A549 (cell line): ENCODE measurements at regions not wholly inside any gene's neighbourhood (a gene's known extent, or its start where the extent isn't known, plus 50 kb on each side); places are given as distances from the start of the nearest gene placed in this dataset.

Source experiments
- CEBPB ChIP-seq, 2 experiments: fragments of >200 bp in 1 of 2; sonication (Bioruptor Twin) in 1 of 2; formaldehyde crosslinking in 1 of 2; IDR thresholded peaks; 2 replicates each; pipeline ENCODE4 v1.6.1; 2012 to 2016
- CHD2 ChIP-seq: fragments of 150-350 bp; IDR thresholded peaks from 2 replicates; pipeline ENCODE4 v1.6.1; 2014; ENCODE audit warnings: low read length; ENCODE audit not compliant: partially characterized antibody
- CTCF ChIP-seq: fragments of >200 bp; sonication (Bioruptor Twin); formaldehyde crosslinking; IDR thresholded peaks from 3 replicates; pipeline ENCODE4 v1.5.1; 2016
- HOXB5 ChIP-seq: fragments of 250-450 bp; sonication (Bioruptor Pico); IDR thresholded peaks from 2 replicates; pipeline ENCODE4 v1.5.0; 2020; ENCODE audit warnings: mild to moderate bottlenecking, moderate library complexity
- MAX ChIP-seq: IDR thresholded peaks from 2 replicates; pipeline ENCODE4 v1.6.1; 2012
- POLR2A ChIP-seq: IDR thresholded peaks from 2 replicates; pipeline ENCODE4 v1.6.1; 2012; ENCODE audit warnings: mild to moderate bottlenecking, low read length
- RFX5 ChIP-seq: fragments of 450-650 bp; IDR thresholded peaks from 2 replicates; pipeline ENCODE4 v1.7.1; 2014; ENCODE audit warnings: antibody characterized with exemption, mild to moderate bottlenecking, moderate library complexity
- TFCP2L1 ChIP-seq: fragments of 250-450 bp; sonication (Bioruptor Pico); IDR thresholded peaks from 2 replicates; pipeline ENCODE4 v1.5.0; 2021; ENCODE audit warnings: mild to moderate bottlenecking
- TF ChIP-seq, protein P1 (sequence below): fragments of 450-650 bp; IDR thresholded peaks from 2 replicates; pipeline ENCODE4 v1.6.1; 2014; ENCODE audit warnings: antibody characterized with exemption
- TF ChIP-seq, protein P2 (sequence below): IDR thresholded peaks from 2 replicates; pipeline ENCODE4 v1.6.1; 2012; ENCODE audit warnings: low read depth, borderline replicate concordance
- TF ChIP-seq, protein P3 (sequence below): IDR thresholded peaks from 2 replicates; pipeline ENCODE4 v1.6.1; 2012
- TF ChIP-seq, protein P4 (sequence below): fragments of 150-350 bp; IDR thresholded peaks from 2 replicates; pipeline ENCODE4 v1.6.1; 2014; ENCODE audit warnings: low read depth, mild to moderate bottlenecking, low read length

DNA sequence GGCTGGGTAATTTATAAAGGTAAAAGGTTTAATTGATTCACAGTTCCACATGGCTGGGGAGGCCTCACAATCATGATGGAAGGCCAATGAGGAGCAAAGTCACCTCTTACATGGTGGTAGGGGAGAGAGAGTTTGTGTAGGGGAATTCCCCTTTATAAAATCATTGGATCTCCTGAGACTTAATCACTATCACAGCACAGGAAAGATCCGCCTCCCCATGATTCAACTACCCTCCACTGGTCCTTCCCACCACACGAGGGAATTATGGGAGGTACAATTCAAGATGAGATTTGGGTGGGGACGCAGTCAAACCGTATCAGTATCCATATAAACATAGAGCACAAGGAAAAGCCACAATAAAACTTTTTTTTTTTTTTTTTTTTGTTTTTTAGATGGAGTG, 172.6 kb upstream of the PIEZO2 start:
- TF ChIP-seq TFCP2L1 (CRISPR knock-in tag): no peak
- TF ChIP-seq POLR2A: no peak
- TF ChIP-seq CHD2: no peak
- TF ChIP-seq CEBPB (IDR thresholded peaks at IDR 0.05): no peak
- TF ChIP-seq CTCF: no peak
- no peak for TF ChIP-seq RFX5
- no peak for TF ChIP-seq MAX
- TF ChIP-seq, protein P1, sequence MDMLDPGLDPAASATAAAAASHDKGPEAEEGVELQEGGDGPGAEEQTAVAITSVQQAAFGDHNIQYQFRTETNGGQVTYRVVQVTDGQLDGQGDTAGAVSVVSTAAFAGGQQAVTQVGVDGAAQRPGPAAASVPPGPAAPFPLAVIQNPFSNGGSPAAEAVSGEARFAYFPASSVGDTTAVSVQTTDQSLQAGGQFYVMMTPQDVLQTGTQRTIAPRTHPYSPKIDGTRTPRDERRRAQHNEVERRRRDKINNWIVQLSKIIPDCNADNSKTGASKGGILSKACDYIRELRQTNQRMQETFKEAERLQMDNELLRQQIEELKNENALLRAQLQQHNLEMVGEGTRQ: no peak
- TF ChIP-seq, protein P2, sequence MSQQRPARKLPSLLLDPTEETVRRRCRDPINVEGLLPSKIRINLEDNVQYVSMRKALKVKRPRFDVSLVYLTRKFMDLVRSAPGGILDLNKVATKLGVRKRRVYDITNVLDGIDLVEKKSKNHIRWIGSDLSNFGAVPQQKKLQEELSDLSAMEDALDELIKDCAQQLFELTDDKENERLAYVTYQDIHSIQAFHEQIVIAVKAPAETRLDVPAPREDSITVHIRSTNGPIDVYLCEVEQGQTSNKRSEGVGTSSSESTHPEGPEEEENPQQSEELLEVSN: no peak
- TF ChIP-seq, protein P3, sequence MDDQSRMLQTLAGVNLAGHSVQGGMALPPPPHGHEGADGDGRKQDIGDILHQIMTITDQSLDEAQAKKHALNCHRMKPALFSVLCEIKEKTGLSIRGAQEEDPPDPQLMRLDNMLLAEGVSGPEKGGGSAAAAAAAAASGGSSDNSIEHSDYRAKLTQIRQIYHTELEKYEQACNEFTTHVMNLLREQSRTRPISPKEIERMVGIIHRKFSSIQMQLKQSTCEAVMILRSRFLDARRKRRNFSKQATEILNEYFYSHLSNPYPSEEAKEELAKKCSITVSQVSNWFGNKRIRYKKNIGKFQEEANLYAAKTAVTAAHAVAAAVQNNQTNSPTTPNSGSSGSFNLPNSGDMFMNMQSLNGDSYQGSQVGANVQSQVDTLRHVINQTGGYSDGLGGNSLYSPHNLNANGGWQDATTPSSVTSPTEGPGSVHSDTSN: no peak
- no peak for TF ChIP-seq HOXB5 (CRISPR knock-in tag)
- TF ChIP-seq, protein P4, sequence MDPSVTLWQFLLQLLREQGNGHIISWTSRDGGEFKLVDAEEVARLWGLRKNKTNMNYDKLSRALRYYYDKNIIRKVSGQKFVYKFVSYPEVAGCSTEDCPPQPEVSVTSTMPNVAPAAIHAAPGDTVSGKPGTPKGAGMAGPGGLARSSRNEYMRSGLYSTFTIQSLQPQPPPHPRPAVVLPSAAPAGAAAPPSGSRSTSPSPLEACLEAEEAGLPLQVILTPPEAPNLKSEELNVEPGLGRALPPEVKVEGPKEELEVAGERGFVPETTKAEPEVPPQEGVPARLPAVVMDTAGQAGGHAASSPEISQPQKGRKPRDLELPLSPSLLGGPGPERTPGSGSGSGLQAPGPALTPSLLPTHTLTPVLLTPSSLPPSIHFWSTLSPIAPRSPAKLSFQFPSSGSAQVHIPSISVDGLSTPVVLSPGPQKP: no peak
